Upper lobe of left lung (tissue), 4 donors: ENCODE measurements at regions not wholly inside any gene's neighbourhood (a gene's known extent, or its start where the extent isn't known, plus 50 kb on each side); places are given as distances from the start of the nearest gene placed in this dataset.

Source experiments
- CTCF ChIP-seq, 6 experiments: fragments of 450-650 bp in 4 of 6; fragments of 200-600 bp in 2 of 6; sonication (generic) in 2 of 6; IDR thresholded peaks; one replicate each; pipeline ENCODE4 v1.5.1; 2016 to 2019; ENCODE audit warnings: antibody characterized with exemption in 6 of 6
- POLR2AphosphoS5 ChIP-seq, 2 donors: sonication (generic); formaldehyde crosslinking; IDR thresholded peaks; one replicate each; pipeline ENCODE4 v1.5.1; 2017; ENCODE audit warnings: antibody characterized with exemption in 2 of 2

DNA sequence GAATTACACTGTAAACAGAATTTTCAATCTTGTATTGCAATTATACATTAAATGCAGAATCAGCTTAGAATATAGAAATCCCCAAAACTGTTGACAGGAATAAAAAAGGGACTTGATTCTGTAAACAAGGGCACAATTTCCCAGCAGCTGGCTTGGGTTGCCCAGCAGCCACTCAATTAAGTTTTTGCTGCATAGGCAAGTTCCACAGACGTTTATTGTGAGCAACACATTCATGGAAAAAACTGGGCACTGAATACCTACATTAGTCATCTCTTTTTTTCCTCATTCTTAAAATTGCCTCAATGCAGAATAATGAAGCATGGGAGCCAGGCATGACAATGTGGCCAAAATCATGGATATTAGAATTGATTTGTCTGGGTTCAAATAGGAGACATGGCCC is 421.8 kb upstream of the ANO5 start:
- TF ChIP-seq CTCF (IDR thresholded peaks at IDR 0.05) = no peak
- no peak for TF ChIP-seq POLR2AphosphoS5 (IDR thresholded peaks at IDR 0.05)
